Activated CD8-positive, alpha-beta T cell treated with anti-CD3 and anti-CD28 coated beads for 36 hours (primary cell): ENCODE measurements at regions not wholly inside any gene's neighbourhood (a gene's known extent, or its start where the extent isn't known, plus 50 kb on each side); places are given as distances from the start of the nearest gene placed in this dataset.
"Not testable (repeated sequence)": the region's sequence is repeated elsewhere in the genome, so short reads cannot be mapped to it uniquely, and the experiment has no call there.

Experiments used
- ATAC-seq: fragments of 200-7000 bp; cut with Tn5 transposase; one replicate; pipeline ENCODE4 v1.10.0; 2021; ENCODE audit warnings: mild to moderate bottlenecking, moderate library complexity
- CTCF ChIA-PET: fragments of 350-600 bp; sonication (Branson Sonifier 250); formaldehyde crosslinking; loops from one replicate; lab custom pipeline; 2021; ENCODE audit warnings: antibody characterized with exemption; lab: Charles Lee
- POLR2A ChIA-PET: fragments of 350-600 bp; sonication (Branson Sonifier 250); formaldehyde crosslinking; loops from one replicate; lab custom pipeline; 2021; ENCODE audit warnings: antibody characterized with exemption; lab: Charles Lee
- DNase-seq: peaks from one replicate; pipeline ENCODE4 v3.0.0-alpha.2; 2020
- H3K27ac Mint-ChIP-seq: one replicate; pipeline ENCODE4 v1.8.0; 2021; ENCODE audit warnings: mild to moderate bottlenecking, mixed read lengths
- H3K27me3 Mint-ChIP-seq: one replicate; pipeline ENCODE4 v1.8.0; 2021; ENCODE audit warnings: mixed read lengths
- H3K36me3 Mint-ChIP-seq: one replicate; pipeline ENCODE4 v1.8.0; 2021; ENCODE audit warnings: low read depth, mixed read lengths
- H3K4me1 Mint-ChIP-seq: one replicate; pipeline ENCODE4 v1.8.0; 2021; ENCODE audit warnings: low read depth, mixed read lengths
- H3K4me3 Mint-ChIP-seq: one replicate; pipeline ENCODE4 v1.8.0; 2021; ENCODE audit warnings: mild to moderate bottlenecking, moderate library complexity, mixed read lengths
- H3K9me3 Mint-ChIP-seq: one replicate; pipeline ENCODE4 v1.8.0; 2021; ENCODE audit warnings: mixed read lengths
- CTCF ChIP-seq: fragments of 200-600 bp; IDR thresholded peaks from one replicate; pipeline ENCODE4 v1.8.0; 2022; ENCODE audit warnings: antibody characterized with exemption, mild to moderate bottlenecking
- intact Hi-C: fragments of 100-400 bp; cut with micrococcal nuclease; formaldehyde crosslinking; loops from one replicate; pipeline ENCODE4 v1.10.0; 2022

- intact Hi-C loops: no loop called here
- Mint-ChIP-seq H3K27me3 (peaks cover 7% of the 10 kb centered on the region), H3K4me3 (no peak overlapping the region), H3K36me3 (no peaks in the 10 kb centered on the region), H3K9me3 (no peaks in the 10 kb centered on the region), H3K27ac (no peak overlapping the region), H3K4me1 (no peaks in the 10 kb centered on the region)
- DNase-seq: no peak
- no peak for ATAC-seq
- POLR2A ChIA-PET: no interaction called here
- CTCF ChIA-PET: no interaction called here
- no peak for TF ChIP-seq CTCF
These were observed 53.4 kb downstream of the OR2K2 start for GRCh38 chr9:111276431-111277128.

- no peaks in the 10 kb centered on the region for H3K9me3 Mint-ChIP-seq
- H3K27me3 Mint-ChIP-seq: peaks cover 1% of the 10 kb centered on the region
- CTCF ChIA-PET: no interaction called here
- ATAC-seq (no peak), DNase-seq (no peak)
- no peak overlapping the region for H3K27ac Mint-ChIP-seq
- POLR2A ChIA-PET: no interaction called here
- TF ChIP-seq CTCF: no peak
- no peaks in the 10 kb centered on the region for H3K36me3 Mint-ChIP-seq
- H3K4me3 Mint-ChIP-seq: no peak overlapping the region
- intact Hi-C loops: no loop called here
- no peaks in the 10 kb centered on the region for H3K4me1 Mint-ChIP-seq
These were observed 55.3 kb downstream of the OR2K2 start for GRCh38 chr9:111274737-111275136.

GRCh38 chr9:111272581-111272980 is 57.4 kb downstream of the OR2K2 start:
- ChIA-PET POLR2A (no interaction called here), CTCF (no interaction called here)
- H3K36me3 Mint-ChIP-seq: no peaks in the 10 kb centered on the region
- no peak overlapping the region for H3K4me3 Mint-ChIP-seq
- H3K9me3 Mint-ChIP-seq: no peaks in the 10 kb centered on the region
- DNase-seq (no peak), ATAC-seq (no peak)
- no peak for TF ChIP-seq CTCF
- H3K27me3 Mint-ChIP-seq: peaks cover 1% of the 10 kb centered on the region
- intact Hi-C loops: no loop called here
- H3K4me1 Mint-ChIP-seq: no peaks in the 10 kb centered on the region
- no peak overlapping the region for H3K27ac Mint-ChIP-seq

- intact Hi-C loops: no loop called here
- no peak overlapping the region for H3K4me3 Mint-ChIP-seq
- H3K27me3 Mint-ChIP-seq: peaks cover 5% of the 10 kb centered on the region
- H3K9me3 Mint-ChIP-seq: no peaks in the 10 kb centered on the region
- ATAC-seq (no peak), DNase-seq (no peak)
- no peak overlapping the region for H3K27ac Mint-ChIP-seq
- ChIA-PET POLR2A (no interaction called here), CTCF (no interaction called here)
- TF ChIP-seq CTCF: no peak
- H3K4me1 Mint-ChIP-seq: no peaks in the 10 kb centered on the region
- H3K36me3 Mint-ChIP-seq: no peaks in the 10 kb centered on the region
These were observed 58.4 kb downstream of the OR2K2 start for GRCh38 chr9:111271481-111272080.

- no peaks in the 10 kb centered on the region for H3K36me3 Mint-ChIP-seq
- ChIA-PET CTCF (no interaction called here), POLR2A (no interaction called here)
- TF ChIP-seq CTCF: no peak
- no peak overlapping the region for H3K27ac Mint-ChIP-seq
- peaks cover 3% of the 10 kb centered on the region for H3K27me3 Mint-ChIP-seq
- DNase-seq (no peak), ATAC-seq (no peak)
- H3K4me1 Mint-ChIP-seq: no peaks in the 10 kb centered on the region
- intact Hi-C loops: no loop called here
- H3K9me3 Mint-ChIP-seq: peaks cover 3% of the 10 kb centered on the region
- H3K4me3 Mint-ChIP-seq: no peak overlapping the region
These were observed 59.0 kb downstream of the OR2K2 start for GRCh38 chr9:111271047-111271446.

GRCh38 chr9:111266024-111266423 is 64.0 kb downstream of the OR2K2 start:
- CTCF ChIA-PET, POLR2A ChIA-PET, H3K27me3 Mint-ChIP-seq, H3K4me1 Mint-ChIP-seq, ATAC-seq, H3K36me3 Mint-ChIP-seq, H3K9me3 Mint-ChIP-seq, H3K4me3 Mint-ChIP-seq, intact Hi-C loops, DNase-seq, H3K27ac Mint-ChIP-seq: not testable (repeated sequence)
